Globus pallidus (tissue), 1 donor: ENCODE measurements at regions not wholly inside any gene's neighbourhood (a gene's known extent, or its start where the extent isn't known, plus 50 kb on each side); places are given as distances from the start of the nearest gene placed in this dataset.
"Not testable (repeated sequence)": the region's sequence is repeated elsewhere in the genome, so short reads cannot be mapped to it uniquely, and the experiment has no call there.

Experiments used
- DNase-seq: peaks from one replicate; pipeline ENCODE4 v3.0.0-alpha.2; 2015; ENCODE audit warnings: low spot score

- no peak for DNase-seq
These were observed 775.2 kb upstream of the POU3F4 start for GRCh38 chrX:82732861-82733260.

- peak; percentile 6 for DNase-seq
These were observed 774.0 kb upstream of the POU3F4 start for GRCh38 chrX:82734140-82734539.

GRCh38 chrX:82738313-82738712 is 769.8 kb upstream of the POU3F4 start:
- DNase-seq = not testable (repeated sequence)

DNA sequence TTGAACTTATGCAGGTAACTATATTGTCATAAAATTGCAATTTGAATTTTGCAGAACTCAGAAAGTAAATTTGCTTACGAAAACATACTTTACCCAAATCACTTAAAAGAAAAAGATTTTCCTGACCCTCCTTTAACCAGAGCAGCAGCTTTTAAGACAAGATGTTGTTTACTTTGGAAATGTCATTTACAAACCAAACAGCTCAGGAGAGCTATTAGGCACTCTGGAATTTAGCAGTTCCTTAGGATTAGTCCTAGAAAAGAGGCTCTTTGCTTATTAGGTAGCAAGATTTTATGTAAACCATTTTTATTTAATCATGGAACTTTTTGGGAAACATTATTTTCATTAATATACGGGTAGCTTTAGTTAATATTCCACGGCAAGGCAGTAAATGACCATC is 765.7 kb upstream of the POU3F4 start:
- DNase-seq = no peak

- DNase-seq = not testable (repeated sequence)
These were observed 762.4 kb upstream of the POU3F4 start for GRCh38 chrX:82745725-82746124.

GRCh38 chrX:82748906-82749505 is 759.1 kb upstream of the POU3F4 start:
- no peak for DNase-seq

DNA sequence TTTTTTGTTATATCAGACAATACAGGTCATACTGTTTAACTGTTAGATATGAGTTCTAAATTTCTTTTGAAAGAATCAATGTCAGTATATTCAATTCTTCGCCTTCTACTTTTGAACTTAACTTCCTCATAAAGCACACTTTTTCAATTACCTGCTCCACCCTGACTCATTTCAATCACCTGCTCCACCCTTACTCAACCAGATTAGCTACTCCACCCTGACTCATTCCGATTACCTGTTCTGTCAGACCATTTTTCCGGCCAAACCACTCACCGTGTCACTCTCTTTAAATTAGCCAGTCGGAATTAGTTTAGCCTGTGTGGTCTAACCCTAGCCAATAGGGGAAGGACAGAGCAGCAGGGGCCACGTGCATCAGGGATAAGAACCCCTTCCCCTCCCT is 751.8 kb upstream of the POU3F4 start:
- DNase-seq = no peak

- no peak for DNase-seq
These were observed 750.5 kb upstream of the POU3F4 start for GRCh38 chrX:82757614-82758013.

- no peak for DNase-seq
These were observed 743.6 kb upstream of the POU3F4 start for GRCh38 chrX:82764521-82764920.

- no peak for DNase-seq
These were observed 742.3 kb upstream of the POU3F4 start for GRCh38 chrX:82765811-82766210.

DNA sequence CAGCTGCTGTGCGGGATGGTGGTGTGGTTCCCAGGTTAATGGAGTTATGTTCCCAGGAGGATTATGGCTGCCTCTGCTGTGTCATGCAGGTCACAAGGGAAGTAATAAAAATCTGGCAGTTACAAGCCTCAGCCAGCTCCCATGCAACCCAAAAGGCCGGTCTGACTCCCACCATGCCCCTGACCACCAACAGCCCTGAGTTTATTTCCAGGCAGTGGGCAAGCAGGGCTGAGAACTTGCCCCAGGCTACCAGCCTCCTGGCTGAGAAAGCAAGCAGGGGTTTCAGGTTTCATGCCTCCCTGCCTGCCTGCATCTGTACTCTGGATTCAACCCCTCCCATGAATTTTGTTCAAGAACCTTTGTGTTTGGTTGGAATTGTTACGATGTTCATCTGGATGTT is 732.7 kb upstream of the POU3F4 start:
- DNase-seq = no peak

GRCh38 chrX:82782014-82782413 is 726.1 kb upstream of the POU3F4 start:
- DNase-seq = no peak

DNA sequence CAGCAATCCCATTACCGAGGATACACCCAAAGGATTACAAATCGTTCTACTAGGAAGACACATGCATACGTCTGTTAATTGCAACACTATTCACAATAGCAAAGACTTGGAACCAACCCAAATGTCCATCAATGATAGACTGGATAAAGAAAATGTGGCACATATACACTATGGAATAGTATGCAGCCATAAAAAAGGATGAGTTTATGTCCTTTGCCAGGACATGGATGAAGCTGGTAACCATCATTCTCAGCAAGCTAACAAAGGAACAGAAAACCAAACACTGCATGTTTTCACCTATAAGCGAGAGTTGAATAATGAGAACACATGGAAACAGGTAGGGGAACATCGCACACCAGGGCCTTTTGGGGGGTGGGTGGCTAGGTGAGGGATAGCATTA is 695.2 kb upstream of the POU3F4 start:
- not testable (repeated sequence) for DNase-seq

GRCh38 chrX:82813671-82814078 is 694.4 kb upstream of the POU3F4 start:
- no peak for DNase-seq

GRCh38 chrX:82816001-82816400 is 692.1 kb upstream of the POU3F4 start:
- DNase-seq = no peak

GRCh38 chrX:82816562-82816961 is 691.5 kb upstream of the POU3F4 start:
- no peak for DNase-seq

DNA sequence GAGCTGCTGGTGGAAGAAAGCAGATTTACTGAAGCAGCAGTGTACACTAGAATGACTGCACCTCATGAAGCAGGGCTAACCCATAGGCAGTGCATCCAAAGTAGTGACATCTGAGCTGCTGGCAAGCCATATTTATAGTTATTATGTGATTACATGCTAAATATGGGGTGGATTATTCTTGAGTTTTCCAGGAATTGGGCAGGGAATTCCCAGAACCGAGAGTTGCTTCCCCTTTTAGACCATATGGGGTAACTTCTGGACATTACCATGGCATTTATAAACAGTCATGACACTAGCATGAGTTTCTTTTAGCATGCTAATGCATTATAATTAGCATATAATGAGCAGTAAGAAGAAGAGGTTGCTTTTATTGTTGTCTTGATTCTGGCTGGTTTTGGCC is 665.8 kb upstream of the POU3F4 start:
- no peak for DNase-seq

- no peak for DNase-seq
These were observed 660.0 kb upstream of the POU3F4 start for GRCh38 chrX:82848111-82848510.
